ENCODE measurements at regions not wholly inside any gene's neighbourhood (a gene's known extent, or its start where the extent isn't known, plus 50 kb on each side); places are given as distances from the start of the nearest gene placed in this dataset.

GRCh38 chr1:8137481-8138244 is 111.6 kb upstream of the ERRFI1 start:
- no peak overlapping the region for H3K4me3 ChIP-seq (ENCODE audit: insufficient read depth, low read length, poor library complexity, severe bottlenecking)
- no peak for TF ChIP-seq EZH2phosphoT487 (conservative IDR thresholded peaks at IDR 0.05; ENCODE audit: low read length)
- TF ChIP-seq CTCF (IDR thresholded peaks at IDR 0.05; ENCODE audit: insufficient read depth, low read length, poor library complexity, severe bottlenecking): no peak
- no peak overlapping the region for H3K27ac ChIP-seq (ENCODE audit: low read depth, low read length)

GRCh38 chr1:8136766-8137165 is 110.7 kb upstream of the ERRFI1 start:
- Histone ChIP-seq H3K4me3 (ENCODE audit: insufficient read depth, low read length, poor library complexity, severe bottlenecking) (no peak overlapping the region), H3K27me3 (ENCODE audit: low read length) (peaks cover 7% of the 10 kb centered on the region; the same call in 1 of the 2 replicates), H3K36me3 (ENCODE audit: low read length) (no peaks in the 10 kb centered on the region), H3K4me2 (ENCODE audit: low read depth, low read length, poor library complexity, severe bottlenecking) (no peak overlapping the region), H2AFZ (ENCODE audit: low read depth, low read length, severe bottlenecking) (no peak overlapping the region), H3F3A (ENCODE audit: insufficient read depth) (no peaks in the 10 kb centered on the region), H3K79me2 (ENCODE audit: insufficient read depth, low read length) (no peaks in the 10 kb centered on the region), H3K9me2 (replicated peaks; ENCODE audit: insufficient read depth, low read length) (no peaks in the 10 kb centered on the region), H4K20me1 (ENCODE audit: low read depth, low read length) (no peaks in the 10 kb centered on the region), H3K9ac (ENCODE audit: low read length) (no peak overlapping the region), H3K9me3 (ENCODE audit: insufficient read depth, low read length) (no peaks in the 10 kb centered on the region), H3K27ac (ENCODE audit: low read depth, low read length) (no peak overlapping the region)
- TF ChIP-seq EZH2phosphoT487 (conservative IDR thresholded peaks at IDR 0.05; ENCODE audit: low read length) (no peak), CTCF (IDR thresholded peaks at IDR 0.05; ENCODE audit: insufficient read depth, low read length, poor library complexity, severe bottlenecking) (no peak)

More at GRCh38 chr1:8137481-8138244, 111.6 kb upstream of the ERRFI1 start:
- no peaks in the 10 kb centered on the region for H3K9me2 ChIP-seq (replicated peaks; ENCODE audit: insufficient read depth, low read length)
- H3K79me2 ChIP-seq (ENCODE audit: insufficient read depth, low read length): no peaks in the 10 kb centered on the region
- H4K20me1 ChIP-seq (ENCODE audit: low read depth, low read length): no peaks in the 10 kb centered on the region
- no peak overlapping the region for H2AFZ ChIP-seq (ENCODE audit: low read depth, low read length, severe bottlenecking)
- H3F3A ChIP-seq (ENCODE audit: insufficient read depth): no peaks in the 10 kb centered on the region
- no peak overlapping the region for H3K9ac ChIP-seq (ENCODE audit: low read length)
- H3K27me3 ChIP-seq (ENCODE audit: low read length): peaks cover 7% of the 10 kb centered on the region; the same call in 1 of the 2 replicates
- H3K4me2 ChIP-seq (ENCODE audit: low read depth, low read length, poor library complexity, severe bottlenecking): no peak overlapping the region
- H3K36me3 ChIP-seq (ENCODE audit: low read length): no peaks in the 10 kb centered on the region
- H3K9me3 ChIP-seq (ENCODE audit: insufficient read depth, low read length): no peaks in the 10 kb centered on the region

- no peak overlapping the region for H3K27ac ChIP-seq (ENCODE audit: low read depth, low read length)
- H3K9me2 ChIP-seq (replicated peaks; ENCODE audit: insufficient read depth, low read length): no peaks in the 10 kb centered on the region
- peaks cover 7% of the 10 kb centered on the region; the same call in 1 of the 2 replicates for H3K27me3 ChIP-seq (ENCODE audit: low read length)
- no peak overlapping the region for H3K4me2 ChIP-seq (ENCODE audit: low read depth, low read length, poor library complexity, severe bottlenecking)
- no peaks in the 10 kb centered on the region for H3K79me2 ChIP-seq (ENCODE audit: insufficient read depth, low read length)
- H2AFZ ChIP-seq (ENCODE audit: low read depth, low read length, severe bottlenecking): no peak overlapping the region
- H3K9ac ChIP-seq (ENCODE audit: low read length): no peak overlapping the region
- H3K4me3 ChIP-seq (ENCODE audit: insufficient read depth, low read length, poor library complexity, severe bottlenecking): no peak overlapping the region
- H3F3A ChIP-seq (ENCODE audit: insufficient read depth): no peaks in the 10 kb centered on the region
- H3K36me3 ChIP-seq (ENCODE audit: low read length): no peaks in the 10 kb centered on the region
- no peak for TF ChIP-seq CTCF (IDR thresholded peaks at IDR 0.05; ENCODE audit: insufficient read depth, low read length, poor library complexity, severe bottlenecking)
- TF ChIP-seq EZH2phosphoT487 (conservative IDR thresholded peaks at IDR 0.05; ENCODE audit: low read length): no peak
- no peaks in the 10 kb centered on the region for H4K20me1 ChIP-seq (ENCODE audit: low read depth, low read length)
- no peaks in the 10 kb centered on the region for H3K9me3 ChIP-seq (ENCODE audit: insufficient read depth, low read length)
Measured at GRCh38 chr1:8135250-8135649, 109.1 kb upstream of the ERRFI1 start.
